GM18867 (cell line): ENCODE measurements at regions not wholly inside any gene's neighbourhood (a gene's known extent, or its start where the extent isn't known, plus 50 kb on each side); places are given as distances from the start of the nearest gene placed in this dataset.

Source experiments
- ATAC-seq: cut with Tn5 transposase; IDR thresholded peaks from one replicate; pipeline ENCODE4 v1.9.1; 2021; ENCODE audit warnings: mild to moderate bottlenecking, moderate library complexity; ENCODE audit not compliant: unreplicated experiment

GRCh38 chr14:26395726-26396125 is 202.1 kb downstream of the NOVA1 start:
- no peak for ATAC-seq

DNA sequence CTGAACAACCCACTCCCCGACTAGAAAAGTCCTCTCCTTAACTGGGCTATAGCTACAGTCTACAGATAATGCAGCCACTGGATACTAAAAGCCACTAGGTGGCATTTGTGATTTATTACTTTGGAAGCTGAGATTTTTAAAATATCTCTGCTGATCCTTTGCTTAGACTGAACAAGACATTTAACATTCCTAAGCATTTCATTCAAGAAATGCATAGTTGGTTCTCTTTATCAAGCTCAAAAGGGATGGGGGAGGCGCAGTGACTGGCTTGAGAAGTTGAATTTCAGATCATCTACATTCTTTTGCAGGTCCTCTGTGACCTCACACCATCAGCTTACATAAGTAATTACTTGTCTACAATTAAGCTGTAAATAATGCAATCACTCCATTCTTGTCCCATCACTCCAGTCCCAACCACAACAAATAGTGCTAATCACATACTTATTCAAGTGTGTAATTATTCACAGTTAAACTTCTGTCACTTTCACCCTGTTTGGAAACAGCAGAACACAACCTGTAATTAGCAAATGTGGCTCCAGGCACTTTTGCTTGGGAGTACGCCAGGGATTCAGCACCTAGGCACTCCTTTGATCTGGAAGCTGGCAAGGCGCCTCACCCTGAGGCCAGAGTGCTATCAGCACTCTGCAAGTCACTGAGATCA is 203.6 kb downstream of the NOVA1 start:
- no peak for ATAC-seq

- ATAC-seq = no peak
Observed at GRCh38 chr14:26392498-26392897, 205.3 kb downstream of the NOVA1 start.

DNA sequence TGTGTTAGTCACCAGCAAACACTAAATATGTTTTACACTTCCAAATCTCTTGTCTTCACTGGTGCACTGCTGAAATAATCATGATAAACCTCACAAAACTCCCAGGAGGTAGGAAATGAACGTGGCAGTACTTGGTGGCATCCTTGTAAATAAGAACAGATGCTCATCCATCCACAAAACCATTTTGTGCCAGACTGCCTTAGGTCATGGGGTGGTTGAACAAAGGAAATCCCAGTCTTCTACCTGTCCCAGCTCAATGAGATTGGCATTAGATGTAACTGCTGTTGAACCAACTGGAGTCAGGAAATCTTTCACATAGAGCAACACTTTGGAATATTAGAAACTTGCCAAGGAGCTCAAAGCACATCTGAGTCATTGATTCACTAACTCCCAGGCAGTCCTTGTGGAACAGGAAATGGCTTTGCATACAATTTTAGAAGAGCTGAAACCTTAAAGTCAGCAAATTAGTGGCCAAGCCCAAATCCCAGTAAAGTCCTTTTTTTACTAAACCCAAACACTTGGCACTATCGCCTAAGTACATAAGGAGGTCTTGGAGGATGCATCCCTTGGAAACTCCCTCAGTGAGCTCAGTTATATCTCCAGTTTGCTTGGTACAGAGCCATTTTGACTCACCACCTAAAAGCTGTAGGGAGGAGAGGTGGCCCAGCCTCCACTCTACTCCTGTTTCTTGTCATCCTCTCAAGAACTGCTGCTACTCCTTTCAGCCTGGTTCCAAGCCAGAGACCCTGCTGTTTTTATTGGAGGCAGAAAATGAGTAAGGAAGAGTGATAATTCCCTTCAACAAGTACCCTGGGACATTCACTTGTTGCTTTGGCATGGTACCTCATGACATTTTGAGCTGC is 208.0 kb downstream of the NOVA1 start:
- ATAC-seq = no peak

DNA sequence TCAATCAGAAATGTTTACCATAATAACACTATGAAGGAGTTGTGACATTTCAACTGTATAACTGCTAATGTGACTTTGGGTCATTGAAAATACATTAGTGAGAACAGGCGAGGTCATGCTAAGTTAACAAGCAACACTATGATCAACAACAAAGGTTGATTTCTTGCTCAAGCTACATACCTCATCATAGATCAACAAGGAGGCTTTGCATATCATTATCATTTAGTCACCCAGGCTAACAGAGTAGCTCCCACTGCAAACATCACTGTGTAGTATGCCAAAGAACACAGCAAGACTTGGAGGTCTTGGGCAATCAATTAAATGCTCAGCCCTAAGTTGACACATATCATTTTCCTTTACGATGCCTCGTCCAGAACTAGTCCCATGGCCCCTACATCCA is 212.5 kb downstream of the NOVA1 start:
- ATAC-seq = no peak

GRCh38 chr14:26382901-26383685 is 214.7 kb downstream of the NOVA1 start:
- no peak for ATAC-seq

DNA sequence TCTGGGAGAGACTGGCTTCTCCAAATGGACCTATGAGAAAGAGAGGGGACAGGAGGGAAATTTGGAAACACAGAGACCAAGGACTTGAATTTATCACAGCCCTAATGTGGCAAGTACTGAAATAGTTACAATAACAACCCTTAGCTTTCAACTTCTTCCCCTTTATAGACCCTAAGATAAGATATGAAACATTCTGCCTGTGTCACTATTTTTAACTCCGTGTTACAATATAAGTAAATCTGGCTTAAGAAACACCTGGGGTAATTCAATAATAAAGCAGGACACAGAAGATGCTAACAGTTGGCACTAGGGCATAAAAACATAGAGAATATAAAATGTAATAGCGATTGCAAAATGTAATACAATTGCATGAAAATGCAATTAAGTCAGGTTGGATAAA is 216.4 kb downstream of the NOVA1 start:
- ATAC-seq = no peak

GRCh38 chr14:26380637-26381036 is 217.2 kb downstream of the NOVA1 start:
- no peak for ATAC-seq

DNA sequence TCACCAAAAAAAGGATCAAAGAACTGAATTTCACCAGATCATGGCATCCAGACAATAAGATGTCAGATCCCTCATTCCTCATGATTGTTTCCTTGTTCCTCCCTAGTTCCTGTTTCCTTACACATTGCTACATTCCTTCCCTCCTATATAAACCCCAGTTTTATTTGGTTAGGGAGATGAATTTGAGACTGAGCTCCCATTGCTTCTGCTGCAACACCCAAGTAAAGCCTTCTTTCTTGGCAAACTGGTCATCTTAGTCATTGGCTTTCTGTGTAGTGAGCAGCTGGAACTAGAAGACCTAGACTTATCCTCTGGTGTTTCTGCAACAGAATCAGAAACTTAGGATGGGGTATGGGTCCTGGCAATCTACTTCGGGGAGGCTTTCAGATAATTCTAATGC is 217.9 kb downstream of the NOVA1 start:
- ATAC-seq = no peak

- no peak for ATAC-seq
Observed at GRCh38 chr14:26377150-26377549, 220.7 kb downstream of the NOVA1 start.

DNA sequence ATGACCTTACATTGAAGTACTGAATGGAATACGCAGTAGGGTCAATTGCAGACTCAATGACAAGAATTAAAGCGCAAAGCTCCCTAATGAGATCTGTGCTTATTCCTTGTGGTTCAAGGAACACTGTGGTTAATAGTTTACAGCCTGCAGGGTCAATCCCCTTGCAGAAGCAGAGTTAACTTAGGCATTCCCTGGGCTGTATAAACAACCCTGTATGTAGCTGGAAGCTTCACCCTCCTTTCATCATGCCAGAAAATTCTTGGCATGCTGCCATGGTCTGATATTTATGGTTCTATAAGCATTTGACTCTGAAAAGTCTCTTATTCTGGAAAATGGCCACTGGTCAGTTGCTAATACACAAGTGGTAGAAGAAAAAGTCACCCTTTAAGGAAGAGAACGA is 227.7 kb downstream of the NOVA1 start:
- no peak for ATAC-seq

DNA sequence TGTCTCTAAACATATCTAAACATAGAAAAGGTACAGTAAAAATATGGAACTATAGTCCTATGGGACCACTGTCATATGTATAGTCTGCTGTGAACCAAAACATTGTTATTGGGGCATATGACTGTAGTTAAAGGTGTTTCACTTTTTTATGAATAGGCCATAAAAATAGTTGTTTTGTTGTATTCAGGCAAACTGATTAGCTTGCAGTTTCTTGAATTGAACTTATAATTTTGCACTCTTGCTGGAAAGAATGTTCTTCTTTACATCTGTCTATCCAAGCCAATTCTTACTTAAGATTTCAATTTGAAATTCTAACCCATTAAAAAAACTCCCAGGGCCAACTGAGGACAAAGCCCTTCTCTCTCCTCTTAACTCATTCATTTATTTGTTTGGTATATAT is 234.1 kb downstream of the NOVA1 start:
- no peak for ATAC-seq

DNA sequence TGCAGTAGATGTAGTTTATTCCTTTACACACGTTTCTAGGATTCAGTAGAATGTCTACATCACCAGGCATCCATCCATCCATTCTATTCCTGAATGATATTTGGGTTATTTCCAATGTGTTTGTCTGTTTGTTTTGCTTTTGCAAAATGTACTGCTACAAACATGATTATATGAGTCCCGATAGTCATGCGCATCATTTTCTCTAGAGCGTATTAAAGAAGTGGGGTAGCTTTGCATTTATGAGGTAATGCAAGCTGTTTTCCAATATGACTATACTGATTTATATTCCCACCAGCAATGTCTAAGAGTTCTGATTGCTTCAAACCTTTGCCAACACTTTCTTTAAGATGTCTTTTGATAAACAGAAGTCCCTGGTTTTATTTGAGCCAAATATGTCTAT is 253.2 kb downstream of the NOVA1 start:
- no peak for ATAC-seq

- no peak for ATAC-seq
Observed at GRCh38 chr14:26339381-26339780, 258.5 kb downstream of the NOVA1 start.

- no peak for ATAC-seq
Observed at GRCh38 chr14:26338231-26338630, 259.6 kb downstream of the NOVA1 start.

DNA sequence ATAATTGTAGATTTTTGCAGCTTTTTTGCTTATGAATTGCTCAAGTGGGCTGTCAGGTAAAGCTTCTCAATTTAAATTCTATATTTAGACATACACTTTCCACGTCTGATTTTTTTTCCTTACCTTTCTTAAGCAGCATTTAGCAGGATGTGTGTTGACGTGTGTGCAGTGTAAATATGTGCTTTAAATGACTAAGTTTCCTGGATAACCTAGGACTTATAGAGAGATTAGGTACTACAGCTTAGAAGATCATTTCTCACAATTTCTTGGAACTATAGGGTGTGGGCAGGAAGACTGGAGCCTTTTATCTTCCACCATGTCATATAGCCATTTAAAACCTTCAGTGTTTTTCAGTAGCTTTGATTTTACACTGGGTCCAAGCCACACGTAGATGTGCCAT is 263.5 kb downstream of the NOVA1 start:
- no peak for ATAC-seq

- ATAC-seq = no peak
Observed at GRCh38 chr14:26332966-26333365, 264.9 kb downstream of the NOVA1 start.

GRCh38 chr14:26330982-26331381 is 266.9 kb downstream of the NOVA1 start:
- ATAC-seq = no peak

GRCh38 chr14:26328791-26329190 is 269.0 kb downstream of the NOVA1 start:
- ATAC-seq = no peak

DNA sequence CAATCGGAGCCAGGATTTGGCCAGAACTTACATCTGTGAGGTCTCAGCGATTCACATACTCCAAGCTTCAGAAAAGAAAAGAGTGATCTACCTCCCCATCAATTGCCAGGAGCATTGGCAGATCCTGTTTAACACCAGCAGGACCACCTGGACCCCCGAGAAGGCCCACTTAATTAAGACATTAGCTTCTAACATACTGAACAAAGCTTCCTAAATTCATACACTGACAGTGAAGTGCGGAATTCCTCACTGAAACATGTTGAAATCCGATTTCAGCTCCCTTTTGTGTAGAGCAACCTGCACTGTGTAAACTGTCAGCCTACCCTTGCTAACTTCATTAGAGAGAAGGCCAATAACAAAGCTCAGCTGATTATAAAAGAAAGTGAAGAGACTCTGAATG is 274.0 kb downstream of the NOVA1 start:
- no peak for ATAC-seq

- no peak for ATAC-seq
Observed at GRCh38 chr14:26320886-26321285, 276.9 kb downstream of the NOVA1 start.
